IMR-90 (cell line): ENCODE measurements at regions not wholly inside any gene's neighbourhood (a gene's known extent, or its start where the extent isn't known, plus 50 kb on each side); places are given as distances from the start of the nearest gene placed in this dataset.
A peak's percentile ranks its signal among the peaks of the same experiment; 100 is the strongest.

Experiments used
- ATAC-seq: fragments of 200-7000 bp; cut with Tn5 transposase; 2 replicates; pipeline ENCODE4 v1.9.1; 2020; ENCODE audit warnings: low read depth, mild to moderate bottlenecking, moderate library complexity
- BruUV-seq: library from RNA; stranded (reverse); fragments of 400-500 nt; replicated peaks from 2 replicates; lab custom pipeline; 2021; lab: Mats Ljungman, UMichigan
- CTCF ChIA-PET: fragments of 300-600 bp; formaldehyde crosslinking; extraction: SDS; loops from one replicate; lab custom pipeline; 2021; ENCODE audit warnings: antibody characterized with exemption; lab: Yijun Ruan, JAX
- POLR2A ChIA-PET: fragments of 300-600 bp; sonication (Branson Sonifier 250); formaldehyde crosslinking; loops from one replicate; lab custom pipeline; 2022; ENCODE audit warnings: antibody characterized with exemption; ENCODE audit not compliant: unreplicated experiment; lab: Charles Lee
- DNase-seq: peaks from one replicate; pipeline ENCODE4 v3.0.0; 2013
- H2AFZ ChIP-seq: replicated peaks from 2 replicates; pipeline ENCODE3; 2013; ENCODE audit warnings: low read length, mild to moderate bottlenecking; ENCODE audit not compliant: poor library complexity
- H2AK5ac ChIP-seq: 2 replicates; pipeline ENCODE4 v1.6.1; 2013; ENCODE audit warnings: low read depth, low read length, inconsistent platforms
- H2AK9ac ChIP-seq: replicated peaks from 2 replicates; pipeline ENCODE3; 2013; ENCODE audit warnings: mild to moderate bottlenecking, low read depth, low read length, moderate library complexity; ENCODE audit not compliant: poor library complexity
- H2BK120ac ChIP-seq: 2 replicates; pipeline ENCODE4 v1.6.1; 2013; ENCODE audit warnings: low read depth, low read length, inconsistent platforms
- H2BK15ac ChIP-seq: 3 replicates; pipeline ENCODE4 v1.6.1; 2013; ENCODE audit warnings: low read depth, low read length, inconsistent platforms
- H2BK20ac ChIP-seq: 2 replicates; pipeline ENCODE4 v1.6.1; 2013; ENCODE audit warnings: low read depth, mild to moderate bottlenecking, inconsistent platforms, low read length, moderate library complexity
- H2BK5ac ChIP-seq: 2 replicates; pipeline ENCODE4 v1.6.1; 2013; ENCODE audit warnings: mild to moderate bottlenecking, low read depth, low read length, inconsistent platforms; ENCODE audit not compliant: poor library complexity, severe bottlenecking
- H3K14ac ChIP-seq: replicated peaks from 2 replicates; pipeline ENCODE4 v1.6.1; 2013; ENCODE audit warnings: low read depth, low read length, inconsistent platforms
- H3K18ac ChIP-seq: 2 replicates; pipeline ENCODE4 v1.6.1; 2013; ENCODE audit warnings: low read depth, low read length, control low read depth
- H3K23ac ChIP-seq: 2 replicates; pipeline ENCODE4 v1.6.1; 2013; ENCODE audit warnings: low read depth, low read length, inconsistent platforms
- H3K27ac ChIP-seq: 2 replicates; pipeline ENCODE4 v1.5.1; 2013; ENCODE audit warnings: mild to moderate bottlenecking, control low read depth, low read length; ENCODE audit not compliant: insufficient read depth
- H3K27me3 ChIP-seq: 2 replicates; pipeline ENCODE4 v1.6.1; 2013; ENCODE audit warnings: low read length; ENCODE audit not compliant: control insufficient read depth, insufficient read depth
- H3K36me3 ChIP-seq: 2 replicates; pipeline ENCODE4 v1.6.1; 2013; ENCODE audit warnings: low read length, mixed read lengths; ENCODE audit not compliant: control insufficient read depth, insufficient read depth
- H3K4ac ChIP-seq: 2 replicates; pipeline ENCODE4 v1.6.1; 2013; ENCODE audit warnings: low read depth, low read length, inconsistent platforms
- H3K4me1 ChIP-seq: 2 replicates; pipeline ENCODE4 v1.6.1; 2013; ENCODE audit warnings: low read length, mixed read lengths; ENCODE audit not compliant: control insufficient read depth, insufficient read depth
- H3K4me2 ChIP-seq: 2 replicates; pipeline ENCODE4 v1.6.1; 2013; ENCODE audit warnings: low read depth, mild to moderate bottlenecking, control low read depth, low read length, moderate library complexity
- H3K4me3 ChIP-seq: 2 replicates; pipeline ENCODE4 v1.5.1; 2013; ENCODE audit warnings: low read depth, mild to moderate bottlenecking, control low read depth, low read length, moderate library complexity; ENCODE audit not compliant: insufficient read depth
- H3K56ac ChIP-seq: 2 replicates; pipeline ENCODE4 v1.6.1; 2013; ENCODE audit warnings: low read length, inconsistent platforms; ENCODE audit not compliant: insufficient read depth; ENCODE audit errors: extremely low read depth
- H3K79me1 ChIP-seq, 2 experiments: 2 replicates each; pipeline ENCODE4 v1.6.1; 2013; ENCODE audit warnings: low read length in 2 of 2, inconsistent platforms in 1 of 2, low read depth in 1 of 2
- H3K9ac ChIP-seq: 2 replicates; pipeline ENCODE4 v1.6.1; 2013; ENCODE audit warnings: low read depth, low read length, control low read depth
- H3K9me1 ChIP-seq: 2 replicates; pipeline ENCODE4 v1.6.1; 2013; ENCODE audit warnings: low read length, inconsistent platforms; ENCODE audit not compliant: insufficient read depth
- H3K9me3 ChIP-seq: 2 replicates; pipeline ENCODE4 v1.6.1; 2013; ENCODE audit warnings: low read length; ENCODE audit not compliant: control insufficient read depth, insufficient read depth
- H4K20me1 ChIP-seq: 2 replicates; pipeline ENCODE4 v1.6.1; 2013; ENCODE audit warnings: low read length, inconsistent platforms; ENCODE audit not compliant: insufficient read depth
- H4K5ac ChIP-seq: 2 replicates; pipeline ENCODE4 v1.6.1; 2013; ENCODE audit warnings: mild to moderate bottlenecking, low read depth, low read length, control low read depth
- H4K8ac ChIP-seq, 2 experiments: 2 replicates each; pipeline ENCODE4 v1.6.1; 2013; ENCODE audit warnings: low read depth in 2 of 2, low read length in 2 of 2, control low read depth in 1 of 2, inconsistent platforms in 1 of 2
- H4K91ac ChIP-seq: 2 replicates; pipeline ENCODE4 v1.6.1; 2013; ENCODE audit warnings: low read depth, low read length, inconsistent platforms; ENCODE audit not compliant: insufficient read depth
- BHLHE40 ChIP-seq: fragments of 150-350 bp; IDR thresholded peaks from 2 replicates; pipeline ENCODE4 v1.6.1; 2016; ENCODE audit warnings: mild to moderate bottlenecking, low read depth, low read length
- CEBPB ChIP-seq: IDR thresholded peaks from 2 replicates; pipeline ENCODE4 v1.6.1; 2012; ENCODE audit warnings: low read depth, low read length, improper control_type of control experiment
- CHD1 ChIP-seq: IDR thresholded peaks from 2 replicates; pipeline ENCODE4 v1.6.1; 2012; ENCODE audit warnings: low read depth, low read length, improper control_type of control experiment
- MXI1 ChIP-seq: IDR thresholded peaks from 2 replicates; pipeline ENCODE4 v1.6.1; 2012; ENCODE audit warnings: low read depth, mild to moderate bottlenecking, low read length, moderate library complexity, borderline replicate concordance
- NFE2L2 ChIP-seq: fragments of 150-350 bp; IDR thresholded peaks from 2 replicates; pipeline ENCODE4 v1.6.1; 2016; ENCODE audit warnings: low read depth, mild to moderate bottlenecking, low read length
- RAD21 ChIP-seq: IDR thresholded peaks from 2 replicates; pipeline ENCODE4 v1.6.1; 2012; ENCODE audit warnings: low read length, improper control_type of control experiment
- RCOR1 ChIP-seq: IDR thresholded peaks from 2 replicates; pipeline ENCODE4 v1.6.1; 2012; ENCODE audit warnings: mild to moderate bottlenecking, low read length, improper control_type of control experiment; ENCODE audit not compliant: insufficient replicate concordance
- SMC3 ChIP-seq: fragments of 150-350 bp; IDR thresholded peaks from 2 replicates; pipeline ENCODE4 v1.6.1; 2016; ENCODE audit warnings: low read depth, mild to moderate bottlenecking, antibody characterized with exemption, low read length, moderate library complexity
- WGBS, 2 experiments: methylation state at CpG; one replicate each; pipeline versions ENCODE4 v1.1.5 to v1.1.7; 2013; ENCODE audit warnings: missing lambda C conversion rate in 2 of 2; ENCODE audit not compliant: insufficient read length in 1 of 2; ENCODE audit errors: extremely low coverage in 2 of 2; 5-methylcytosine and 5-hydroxymethylcytosine counted together
- dilution Hi-C: fragments of 300-500 bp; cut with HindIII; formaldehyde crosslinking; loops from one replicate; pipeline ENCODE4 v1.14.3; 2018; ENCODE audit warnings: low sequenced_read_pairs; ENCODE audit not compliant: unreplicated experiment
- in situ Hi-C: fragments of 300-500 bp; cut with MboI; formaldehyde crosslinking; loops from 3 replicates; pipeline ENCODE4 v1.14.3; 2019; ENCODE audit warnings: low sequenced_read_pairs, inconsistent platforms, mixed read lengths
- intact Hi-C: fragments of 100-400 bp; cut with micrococcal nuclease; formaldehyde crosslinking; loops from 2 replicates; pipeline ENCODE4 v1.10.0; 2022

GRCh38 chr3:117045143-117045542 lies 335.6 kb downstream of the TUSC7 start:
- Histone ChIP-seq H2AK5ac (no peak overlapping the region), H2AFZ (peak overlapping the region; percentile 56), H3K9me1 (no peaks in the 10 kb centered on the region), H2BK5ac (no peak overlapping the region), H3K4me1 (peaks cover 5% of the 10 kb centered on the region; the same call in 1 of the 2 replicates), H3K56ac (no peak overlapping the region), H4K8ac (no peak overlapping the region), H2BK15ac (no peak overlapping the region), H2BK120ac (no peak overlapping the region), H3K27me3 (no peaks in the 10 kb centered on the region), H2BK20ac (no peak overlapping the region), H3K4me2 (no peak overlapping the region), H3K27ac (no peak overlapping the region), H3K9ac (no peak overlapping the region), H4K5ac (no peak overlapping the region), H3K4me3 (no peak overlapping the region), H3K36me3 (no peaks in the 10 kb centered on the region), H2AK9ac (no peak overlapping the region), H3K18ac (peak overlapping the region; percentile 41; the same call in 1 of the 2 replicates), H4K20me1 (no peaks in the 10 kb centered on the region), H4K91ac (no peak overlapping the region), H3K79me1 (no peaks in the 10 kb centered on the region), H3K4ac (no peak overlapping the region), H3K14ac (no peak overlapping the region), H3K9me3 (no peaks in the 10 kb centered on the region), H3K23ac (no peak overlapping the region)
- peak; percentile 68 for ATAC-seq
- no CpG with 5 or more reads among the region's 1 CpG for WGBS, 2 experiments
- CTCF ChIA-PET, result no interaction called here
- peak; percentile 14 for DNase-seq
- TF ChIP-seq SMC3 (no peak), BHLHE40 (no peak), RAD21 (no peak), MXI1 (no peak), NFE2L2 (no peak), CEBPB (no peak), CHD1 (no peak), RCOR1 (no peak)
- dilution Hi-C loops, result no loop called here
- in situ Hi-C loops, result loop anchor here (25.0 kb wide), 1 partner anchor 492 kb away; no protein-coding TSS in a partner anchor
- intact Hi-C loops, result no loop called here
- no TSS peak for BruUV-seq
- POLR2A ChIA-PET, result no interaction called here
